GM13977 (cell line): ENCODE measurements at regions not wholly inside any gene's neighbourhood (a gene's known extent, or its start where the extent isn't known, plus 50 kb on each side); places are given as distances from the start of the nearest gene placed in this dataset.

Experiments
- DNase-seq: peaks from one replicate; pipeline ENCODE4 v3.0.0; 2012; ENCODE audit warnings: low spot score
- CTCF ChIP-seq: IDR thresholded peaks from 2 replicates; pipeline ENCODE4 v1.5.1; 2012; ENCODE audit warnings: mild to moderate bottlenecking, control low read depth; ENCODE audit not compliant: insufficient read depth; ENCODE audit errors: extremely low read depth, missing control alignments
- in situ Hi-C: fragments of 300-500 bp; cut with MboI; formaldehyde crosslinking; loops from one replicate; pipeline ENCODE4 v1.12.0; 2022; ENCODE audit warnings: low sequenced_read_pairs, low pct_unique_long_range_greater_than_20kb, mixed read lengths, inconsistent platforms; ENCODE audit not compliant: unreplicated experiment

- no peak for TF ChIP-seq CTCF
- in situ Hi-C loops, result no loop called here
- no peak for DNase-seq
Measured at GRCh38 chr7:94249631-94250030, 145.1 kb upstream of the COL1A2 start.

- in situ Hi-C loops, result no loop called here
- no peak for TF ChIP-seq CTCF
- no peak for DNase-seq
Measured at GRCh38 chr7:94250124-94250523, 144.6 kb upstream of the COL1A2 start.

- DNase-seq, result no peak
- TF ChIP-seq CTCF, result no peak
- in situ Hi-C loops, result no loop called here
Measured at GRCh38 chr7:94250987-94251386, 143.7 kb upstream of the COL1A2 start.

GRCh38 chr7:94252124-94252523 is 142.6 kb upstream of the COL1A2 start:
- in situ Hi-C loops, result no loop called here
- DNase-seq, result no peak
- no peak for TF ChIP-seq CTCF

- no peak for TF ChIP-seq CTCF
- in situ Hi-C loops, result no loop called here
- DNase-seq, result no peak
Measured at GRCh38 chr7:94252971-94253370, 141.7 kb upstream of the COL1A2 start.

- no peak for TF ChIP-seq CTCF
- in situ Hi-C loops, result no loop called here
- no peak for DNase-seq
Measured at GRCh38 chr7:94253686-94254085, 141.0 kb upstream of the COL1A2 start.
